Tibial artery (tissue), 4 donors: ENCODE measurements at regions not wholly inside any gene's neighbourhood (a gene's known extent, or its start where the extent isn't known, plus 50 kb on each side); places are given as distances from the start of the nearest gene placed in this dataset.

Experiments
- DNase-seq, 2 donors: peaks; one replicate each; pipeline ENCODE4 v3.0.0-alpha.2; 2019
- H3K27ac ChIP-seq, 2 donors: fragments of 200-600 bp; sonication (generic) in 1 of 2; 1 replicate in 1 of 2; 2 replicates in 1 of 2; pipeline ENCODE4 v1.5.1; 2018 to 2019; ENCODE audit warnings: mild to moderate bottlenecking in 1 of 2
- H3K27me3 ChIP-seq, 2 donors: fragments of 200-600 bp; sonication (generic) in 1 of 2; one replicate each; pipeline versions ENCODE4 v1.5.1 to v1.6.0; 2016 to 2019
- H3K36me3 ChIP-seq, 3 donors: fragments of 200-600 bp; sonication (generic) in 2 of 3; one replicate each; pipeline ENCODE4 v1.5.1; 2016 to 2019; ENCODE audit warnings: mild to moderate bottlenecking in 2 of 3
- H3K4me1 ChIP-seq, 4 donors: fragments of 200-600 bp; sonication (generic) in 2 of 4; 1 replicate in 3 of 4; 2 replicates in 1 of 4; pipeline ENCODE4 v1.5.1; 2016 to 2019
- H3K4me3 ChIP-seq, 2 donors: fragments of 200-600 bp; sonication (generic) in 1 of 2; 1 replicate in 1 of 2; 2 replicates in 1 of 2; pipeline ENCODE4 v1.5.1; 2018 to 2019; ENCODE audit warnings: mild to moderate bottlenecking in 2 of 2
- H3K9me3 ChIP-seq, 3 donors: fragments of 200-600 bp; sonication (generic) in 1 of 3; one replicate each; pipeline ENCODE4 v1.5.1; 2016 to 2019
- CTCF ChIP-seq, 2 experiments: fragments of 200-600 bp in 1 of 2; fragments of 450-650 bp in 1 of 2; IDR thresholded peaks; one replicate each; pipeline ENCODE4 v1.5.1; 2017 to 2019; ENCODE audit warnings: antibody characterized with exemption in 2 of 2, mild to moderate bottlenecking in 1 of 2, moderate library complexity in 1 of 2
- intact Hi-C: fragments of 100-400 bp; cut with DNase I; formaldehyde crosslinking; loops from one replicate; pipeline ENCODE4 v1.15.0; 2023; ENCODE audit warnings: low total_unique reads

- DNase-seq, result no peak
These were observed 179.2 kb upstream of the POU3F1 start for GRCh38 chr1:38225745-38226144.

GRCh38 chr1:38223391-38223790 is 176.8 kb upstream of the POU3F1 start:
- Histone ChIP-seq H3K27ac (no peak overlapping the region), H3K9me3 (no peaks in the 10 kb centered on the region), H3K27me3 (peaks cover 0 to 22% of the 10 kb centered on the region in 2 donors), H3K4me1 (no peaks in the 10 kb centered on the region), H3K36me3 (no peaks in the 10 kb centered on the region), H3K4me3 (no peak overlapping the region)
- TF ChIP-seq CTCF (IDR thresholded peaks at IDR 0.05), result no peak
- intact Hi-C loops, result no loop called here
- DNase-seq, result no peak

More at GRCh38 chr1:38225745-38226144, 179.2 kb upstream of the POU3F1 start:
- no peak overlapping the region for H3K27ac ChIP-seq
- H3K9me3 ChIP-seq, result no peaks in the 10 kb centered on the region
- TF ChIP-seq CTCF (IDR thresholded peaks at IDR 0.05), result no peak
- H3K4me3 ChIP-seq, result no peak overlapping the region
- no peaks in the 10 kb centered on the region for H3K36me3 ChIP-seq
- H3K4me1 ChIP-seq, result no peaks in the 10 kb centered on the region
- peaks cover 0 to 11% of the 10 kb centered on the region in 2 donors for H3K27me3 ChIP-seq
- intact Hi-C loops, result no loop called here

GRCh38 chr1:38222891-38223290 is 176.3 kb upstream of the POU3F1 start:
- Histone ChIP-seq H3K4me1 (no peaks in the 10 kb centered on the region), H3K27me3 (peaks cover 0 to 24% of the 10 kb centered on the region in 2 donors), H3K4me3 (no peak overlapping the region), H3K36me3 (no peaks in the 10 kb centered on the region), H3K27ac (no peak overlapping the region), H3K9me3 (no peaks in the 10 kb centered on the region)
- no peak for TF ChIP-seq CTCF (IDR thresholded peaks at IDR 0.05)
- no peak for DNase-seq
- intact Hi-C loops, result no loop called here

- Histone ChIP-seq H3K27me3 (peaks cover 0 to 27% of the 10 kb centered on the region in 2 donors), H3K4me1 (no peaks in the 10 kb centered on the region), H3K4me3 (no peak overlapping the region), H3K27ac (no peak overlapping the region), H3K9me3 (no peaks in the 10 kb centered on the region), H3K36me3 (no peaks in the 10 kb centered on the region)
- DNase-seq, result no peak
- intact Hi-C loops, result no loop called here
- TF ChIP-seq CTCF (IDR thresholded peaks at IDR 0.05), result no peak
These were observed 174.5 kb upstream of the POU3F1 start for GRCh38 chr1:38221006-38221649.

GRCh38 chr1:38217316-38217715 is 170.7 kb upstream of the POU3F1 start:
- no peak for TF ChIP-seq CTCF (IDR thresholded peaks at IDR 0.05)
- no peaks in the 10 kb centered on the region for H3K9me3 ChIP-seq
- H3K4me3 ChIP-seq, result no peak overlapping the region
- intact Hi-C loops, result no loop called here
- H3K27ac ChIP-seq, result no peak overlapping the region
- H3K27me3 ChIP-seq, result peaks cover 0 to 31% of the 10 kb centered on the region in 2 donors
- DNase-seq, result no peak
- H3K4me1 ChIP-seq, result no peaks in the 10 kb centered on the region
- H3K36me3 ChIP-seq, result no peaks in the 10 kb centered on the region
